Fibroblast of pulmonary artery (primary cell): ENCODE measurements at regions not wholly inside any gene's neighbourhood (a gene's known extent, or its start where the extent isn't known, plus 50 kb on each side); places are given as distances from the start of the nearest gene placed in this dataset.
"Not testable (repeated sequence)": the region's sequence is repeated elsewhere in the genome, so short reads cannot be mapped to it uniquely, and the experiment has no call there.

Experiments
- DNase-seq: peaks from one replicate; pipeline ENCODE4 v3.0.0-alpha.2; 2010; ENCODE audit warnings: low read depth
- H3K4me3 ChIP-seq: replicated peaks from 2 replicates; pipeline ENCODE4 v1.5.1; 2011; ENCODE audit warnings: low read depth, mild to moderate bottlenecking, control low read depth, low read length, moderate library complexity
- TF ChIP-seq, protein P1 (sequence below): IDR thresholded peaks from 2 replicates; pipeline ENCODE4 v1.5.1; 2011; ENCODE audit warnings: mild to moderate bottlenecking, control low read depth, low read length, inconsistent platforms; ENCODE audit errors: missing control alignments

- H3K4me3 ChIP-seq: no peak overlapping the region
- DNase-seq: no peak
- TF ChIP-seq, protein P1, sequence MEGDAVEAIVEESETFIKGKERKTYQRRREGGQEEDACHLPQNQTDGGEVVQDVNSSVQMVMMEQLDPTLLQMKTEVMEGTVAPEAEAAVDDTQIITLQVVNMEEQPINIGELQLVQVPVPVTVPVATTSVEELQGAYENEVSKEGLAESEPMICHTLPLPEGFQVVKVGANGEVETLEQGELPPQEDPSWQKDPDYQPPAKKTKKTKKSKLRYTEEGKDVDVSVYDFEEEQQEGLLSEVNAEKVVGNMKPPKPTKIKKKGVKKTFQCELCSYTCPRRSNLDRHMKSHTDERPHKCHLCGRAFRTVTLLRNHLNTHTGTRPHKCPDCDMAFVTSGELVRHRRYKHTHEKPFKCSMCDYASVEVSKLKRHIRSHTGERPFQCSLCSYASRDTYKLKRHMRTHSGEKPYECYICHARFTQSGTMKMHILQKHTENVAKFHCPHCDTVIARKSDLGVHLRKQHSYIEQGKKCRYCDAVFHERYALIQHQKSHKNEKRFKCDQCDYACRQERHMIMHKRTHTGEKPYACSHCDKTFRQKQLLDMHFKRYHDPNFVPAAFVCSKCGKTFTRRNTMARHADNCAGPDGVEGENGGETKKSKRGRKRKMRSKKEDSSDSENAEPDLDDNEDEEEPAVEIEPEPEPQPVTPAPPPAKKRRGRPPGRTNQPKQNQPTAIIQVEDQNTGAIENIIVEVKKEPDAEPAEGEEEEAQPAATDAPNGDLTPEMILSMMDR: no peak
Measured at GRCh38 chr18:1658908-1659566, 754.4 kb downstream of the ADCYAP1 start.

- TF ChIP-seq, protein P1: peak; percentile 82
- H3K4me3 ChIP-seq: no peak overlapping the region
- DNase-seq: peak; percentile 43
Measured at GRCh38 chr18:1663879-1664705, 759.4 kb downstream of the ADCYAP1 start.

DNA sequence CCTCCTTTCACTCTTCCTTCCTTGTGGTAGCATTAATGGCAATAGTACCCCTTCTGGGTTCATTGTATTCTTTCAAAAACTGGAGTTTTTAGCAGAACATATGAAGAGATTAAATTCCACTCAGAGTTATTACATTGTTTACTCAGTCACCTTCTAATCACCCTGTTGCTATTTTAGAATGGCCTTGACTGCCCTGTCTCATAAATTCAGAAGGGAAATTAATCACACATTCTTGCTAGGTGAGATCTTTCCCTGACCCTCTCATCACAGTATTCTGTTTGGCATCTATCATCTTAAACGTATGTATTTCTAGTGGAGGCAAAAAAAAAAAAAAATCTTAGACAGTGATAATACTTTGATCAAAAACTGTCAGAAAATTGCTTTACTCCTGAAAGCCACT, 760.4 kb downstream of the ADCYAP1 start:
- no peak overlapping the region for H3K4me3 ChIP-seq
- TF ChIP-seq, protein P1: no peak
- no peak for DNase-seq

DNA sequence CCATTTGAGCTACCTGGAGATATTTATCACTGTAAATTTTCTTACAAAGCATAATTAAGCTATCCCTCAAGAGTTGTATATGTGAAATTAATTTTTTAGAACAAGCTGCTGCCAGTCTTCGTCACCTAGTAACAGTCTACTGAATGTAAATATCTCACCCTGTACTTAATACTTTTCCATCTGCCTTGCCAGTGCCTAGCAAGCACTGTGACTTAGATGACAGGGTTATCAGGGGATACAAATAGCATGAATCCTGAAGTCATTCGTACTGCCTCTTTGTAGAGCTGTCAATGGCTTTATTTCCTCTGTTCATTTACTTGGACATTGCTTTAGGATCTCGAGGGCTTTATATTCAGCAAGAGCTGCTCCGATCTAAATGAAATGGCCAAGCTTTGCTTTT, 763.6 kb downstream of the ADCYAP1 start:
- TF ChIP-seq, protein P1: no peak
- no peak overlapping the region for H3K4me3 ChIP-seq
- no peak for DNase-seq

DNA sequence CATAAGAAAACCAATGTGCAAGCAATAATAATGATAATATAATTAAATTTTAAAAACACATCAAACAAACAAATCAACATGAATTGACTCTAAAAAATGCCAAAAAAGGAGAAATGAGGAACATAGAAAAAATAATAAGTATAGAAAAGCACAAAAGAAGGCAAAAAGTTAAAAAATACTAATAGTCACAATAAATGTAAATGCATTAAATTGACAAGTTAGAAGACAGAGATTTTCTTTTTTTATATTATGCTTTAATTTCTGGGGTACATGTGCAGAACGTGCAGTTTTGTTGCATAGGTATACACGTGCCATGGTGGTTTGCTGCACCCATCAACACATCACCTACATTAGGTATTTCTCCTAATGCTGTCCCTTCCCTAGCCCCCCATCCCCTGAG, 767.0 kb downstream of the ADCYAP1 start:
- not testable (repeated sequence) for H3K4me3 ChIP-seq, DNase-seq

- TF ChIP-seq, protein P1: no peak
- no peak for DNase-seq
Measured at GRCh38 chr18:1676387-1676786, 771.7 kb downstream of the ADCYAP1 start.

GRCh38 chr18:1680108-1680507, 775.4 kb downstream of the ADCYAP1 start:
- no peak for DNase-seq

More at GRCh38 chr18:1676387-1676786, 771.7 kb downstream of the ADCYAP1 start:
- H3K4me3 ChIP-seq: no peak overlapping the region

More at GRCh38 chr18:1680108-1680507, 775.4 kb downstream of the ADCYAP1 start:
- TF ChIP-seq, protein P1: no peak
- H3K4me3 ChIP-seq: no peak overlapping the region
